ENCODE measurements at regions not wholly inside any gene's neighbourhood (a gene's known extent, or its start where the extent isn't known, plus 50 kb on each side); places are given as distances from the start of the nearest gene placed in this dataset.
"Not testable (repeated sequence)": the region's sequence is repeated elsewhere in the genome, so short reads cannot be mapped to it uniquely, and the experiment has no call there.

DNA sequence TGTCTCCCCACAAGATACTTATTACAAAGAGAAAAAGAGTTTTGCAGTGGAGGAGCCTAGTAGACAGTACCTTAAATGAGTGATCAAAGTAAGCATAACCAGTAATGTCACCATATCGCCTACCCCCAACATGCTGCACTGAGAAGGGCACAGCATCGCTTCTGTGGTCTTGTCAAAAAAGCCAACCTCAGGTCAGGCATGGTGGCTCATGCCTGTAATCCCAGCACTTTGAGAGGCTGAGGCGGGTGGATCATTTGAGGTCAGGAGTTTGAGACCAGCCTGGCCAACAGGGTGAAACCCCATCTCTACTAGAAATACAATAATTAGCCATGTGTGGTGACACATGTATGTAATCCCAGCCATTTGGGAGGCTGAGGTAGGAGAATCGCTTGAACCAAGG lies 135.8 kb upstream of the PRICKLE2 start:
- intact Hi-C loops (cut with DNase I); ATAC-seq; DNase-seq (ENCODE audit: low spot score): not testable (repeated sequence)

DNA sequence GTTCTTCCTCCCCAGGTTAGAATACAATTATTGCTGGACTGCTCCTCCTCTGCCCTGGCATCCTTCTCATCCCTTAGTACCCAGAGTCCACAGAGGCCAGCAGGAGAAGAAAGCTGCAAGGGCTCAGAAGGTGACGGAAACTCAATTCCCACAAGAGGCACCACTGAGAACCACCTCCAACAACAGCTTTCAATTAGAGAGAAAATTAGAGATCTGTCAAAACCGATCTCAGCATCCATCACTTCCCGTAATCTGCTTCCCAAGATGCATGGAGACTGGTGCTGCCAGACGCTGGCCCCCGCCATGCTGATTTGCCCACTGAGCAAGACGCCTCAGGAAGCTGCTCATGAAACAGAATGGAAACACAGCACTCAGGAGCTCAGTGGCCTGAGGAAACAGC lies 135.0 kb upstream of the PRICKLE2 start:
- DNase-seq (ENCODE audit: low spot score) (no peak), ATAC-seq (no peak)
- intact Hi-C loops (cut with DNase I): no loop called here

DNA sequence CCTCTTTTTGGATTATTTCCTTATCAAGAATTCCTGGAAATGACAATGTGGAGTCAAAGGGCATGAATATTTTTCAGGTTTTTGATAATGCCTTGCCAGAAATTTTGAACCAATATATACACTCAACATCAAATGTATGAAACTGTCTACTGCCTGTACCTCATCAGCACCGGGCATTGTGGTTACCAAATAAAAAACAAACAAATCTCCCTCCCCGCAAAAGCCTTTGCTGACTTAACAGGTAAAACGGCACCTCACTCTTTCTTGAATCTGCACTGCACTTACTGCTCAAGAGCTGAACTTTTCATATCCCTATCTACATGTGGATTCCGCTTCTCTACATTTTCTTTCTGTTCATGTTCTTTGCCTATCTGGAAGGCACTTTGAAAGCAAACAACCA lies 134.5 kb upstream of the PRICKLE2 start:
- intact Hi-C loops (cut with DNase I): no loop called here
- DNase-seq (ENCODE audit: low spot score) (no peak), ATAC-seq (no peak)

DNA sequence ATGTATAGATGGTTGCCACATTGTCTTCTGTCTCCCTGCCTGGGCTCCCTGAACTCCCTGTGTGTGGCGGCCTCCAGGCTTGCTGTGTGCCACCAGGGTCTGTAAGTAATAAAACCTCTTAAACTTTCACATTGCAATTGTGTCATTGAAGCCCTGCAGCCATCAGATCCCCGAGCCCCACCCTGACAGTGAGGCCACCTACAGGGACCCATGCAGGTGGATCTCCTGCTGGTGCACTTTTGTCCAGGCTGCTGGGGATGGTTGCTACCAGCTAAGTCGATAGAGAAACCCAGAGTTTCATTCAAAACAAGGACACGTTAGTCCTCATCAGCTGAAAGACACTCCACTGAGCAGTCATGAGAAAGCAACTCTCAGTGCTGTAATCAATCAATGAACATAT lies 133.6 kb upstream of the PRICKLE2 start:
- no peak for DNase-seq (ENCODE audit: low spot score)
- intact Hi-C loops (cut with DNase I): no loop called here
- no peak for ATAC-seq

DNA sequence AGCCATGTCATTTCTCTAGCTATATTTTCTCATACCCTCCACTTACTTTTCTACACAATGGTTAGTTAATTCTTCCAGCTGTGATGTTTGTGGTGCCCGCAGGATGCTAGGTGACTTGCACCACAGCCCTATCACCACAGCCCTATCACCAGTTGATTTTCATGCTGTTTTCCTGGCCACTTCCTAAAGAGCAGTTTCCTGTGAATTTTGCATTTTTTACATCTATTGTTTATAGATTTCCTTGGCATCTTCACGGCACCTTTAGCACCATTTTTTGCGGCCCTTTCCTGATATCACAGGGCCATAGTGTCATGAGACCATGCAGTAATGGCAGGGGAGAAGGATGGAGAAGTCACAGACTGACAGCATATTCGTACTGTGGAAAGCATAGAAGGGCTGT lies 132.9 kb upstream of the PRICKLE2 start:
- intact Hi-C loops (cut with DNase I): no loop called here
- no peak for DNase-seq (ENCODE audit: low spot score)
- no peak for ATAC-seq

DNA sequence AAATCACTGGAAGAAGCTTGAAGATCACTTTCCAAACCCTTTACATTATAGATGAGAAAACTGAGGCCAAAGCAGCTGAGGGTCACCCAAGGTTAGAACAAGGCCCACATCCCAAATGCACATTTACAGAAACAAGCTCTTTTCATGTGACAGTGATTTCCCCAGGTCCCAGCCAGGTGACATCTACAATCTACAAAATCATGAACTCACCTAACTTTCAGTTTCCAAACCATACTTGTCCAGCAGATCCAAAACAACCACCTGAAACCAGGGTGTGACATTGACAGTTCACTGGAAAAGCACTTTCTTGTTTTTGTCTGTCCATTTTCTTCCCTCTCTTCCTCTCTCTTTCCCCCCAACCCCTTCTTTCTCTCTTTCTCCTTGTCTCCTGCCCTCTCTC lies 132.2 kb upstream of the PRICKLE2 start:
- intact Hi-C loops (cut with DNase I): no loop called here
- DNase-seq (ENCODE audit: low spot score): no peak
- ATAC-seq: no peak

DNA sequence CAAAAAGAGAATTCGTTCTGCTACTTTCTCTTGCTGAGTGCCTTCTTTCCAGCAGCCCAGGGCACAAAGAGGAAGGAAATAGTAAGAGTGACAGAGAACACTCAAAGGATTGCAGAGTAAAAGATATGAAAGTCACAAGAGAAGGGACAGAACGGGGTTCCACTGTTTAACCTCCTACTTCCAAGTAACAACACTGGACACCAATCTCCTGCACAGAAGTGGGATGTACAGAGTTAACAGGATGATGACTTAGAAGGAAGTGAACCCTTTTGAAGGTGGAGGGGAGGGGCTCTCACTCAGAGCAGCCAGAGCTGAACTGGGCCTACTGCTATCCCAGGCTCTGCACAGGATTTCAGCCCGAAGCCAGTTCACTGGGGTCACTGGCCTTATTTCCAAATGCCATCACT lies 130.1 kb upstream of the PRICKLE2 start:
- intact Hi-C loops (cut with DNase I): no loop called here
- DNase-seq (ENCODE audit: low spot score) (no peak), ATAC-seq (peak; percentile 55)

DNA sequence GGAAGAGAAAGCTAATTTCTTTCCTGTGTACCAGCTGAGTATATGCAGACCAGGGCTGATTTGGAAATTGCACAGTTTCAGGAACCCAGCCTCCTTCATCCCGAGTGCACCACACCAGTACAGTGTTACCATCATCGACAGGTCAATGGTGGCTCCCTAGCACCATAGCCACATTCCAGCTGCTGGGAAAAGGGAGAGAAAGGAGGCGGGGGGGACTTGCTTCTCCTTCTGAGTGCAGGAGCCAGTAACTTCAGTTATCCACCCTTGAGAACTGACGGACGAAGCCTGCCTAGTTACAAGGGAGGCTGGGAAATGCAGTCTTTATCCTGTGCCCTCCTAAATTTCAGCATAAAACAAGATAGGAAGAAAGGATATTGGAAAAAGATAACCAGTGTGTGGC lies 129.7 kb upstream of the PRICKLE2 start:
- no peak for ATAC-seq
- intact Hi-C loops (cut with DNase I): no loop called here
- no peak for DNase-seq (ENCODE audit: low spot score)

DNA sequence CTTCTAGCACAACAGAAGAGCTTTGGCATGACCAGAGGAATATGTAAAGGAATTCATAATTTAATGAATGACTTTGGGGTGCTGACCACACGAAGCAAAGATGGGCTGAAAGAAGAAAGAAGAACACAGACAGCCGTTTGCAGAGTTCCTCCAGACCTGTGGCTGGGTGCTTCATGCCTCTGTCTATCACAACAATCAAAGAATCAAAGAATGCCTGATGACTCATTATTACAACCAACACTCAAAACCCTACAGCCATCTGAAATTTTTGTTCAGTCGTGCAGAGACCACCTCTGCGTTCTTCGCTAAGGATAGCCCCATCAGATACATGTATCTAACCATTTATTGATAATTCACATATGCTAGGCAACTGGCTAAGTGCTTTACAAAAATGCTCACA lies 129.0 kb upstream of the PRICKLE2 start:
- DNase-seq (ENCODE audit: low spot score): no peak
- intact Hi-C loops (cut with DNase I): no loop called here
- no peak for ATAC-seq

DNA sequence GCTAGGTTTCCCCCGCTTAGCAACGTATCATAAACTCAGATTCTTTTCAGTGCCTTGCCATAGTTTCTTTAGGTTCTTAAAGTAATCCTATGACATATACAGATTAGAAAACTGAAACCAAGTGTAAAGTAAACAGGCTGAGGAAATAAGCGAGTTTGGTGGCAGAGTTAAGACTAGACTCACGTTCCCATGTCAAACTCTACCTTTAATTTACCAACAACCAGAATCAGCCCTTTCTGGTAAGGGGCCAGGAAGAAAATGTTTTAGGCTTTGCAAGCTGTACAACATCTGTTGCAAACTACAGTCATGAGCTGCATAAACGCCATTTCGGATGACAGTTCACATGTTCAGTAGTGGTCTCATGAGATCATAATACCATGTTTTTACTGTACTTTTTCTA lies 128.0 kb upstream of the PRICKLE2 start:
- intact Hi-C loops (cut with DNase I): no loop called here
- no peak for DNase-seq (ENCODE audit: low spot score)
- no peak for ATAC-seq

DNA sequence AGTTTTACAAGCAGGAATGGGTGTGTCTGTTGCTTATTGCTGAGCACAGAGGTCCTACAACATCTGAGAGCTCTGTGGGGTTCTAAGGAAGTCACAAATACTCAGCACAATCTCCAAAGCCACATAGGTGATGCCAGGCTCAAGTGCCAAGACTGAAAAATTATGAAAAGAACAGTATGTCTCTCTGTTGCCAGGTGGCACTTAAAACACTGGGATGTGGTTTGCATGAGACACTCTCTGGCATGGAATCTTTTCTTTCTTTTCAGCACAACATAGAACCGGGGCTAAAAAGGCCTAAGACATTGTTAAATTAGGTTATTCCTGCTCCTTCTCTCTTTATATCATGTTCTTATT lies 127.3 kb upstream of the PRICKLE2 start:
- ATAC-seq: no peak
- no peak for DNase-seq (ENCODE audit: low spot score)
- intact Hi-C loops (cut with DNase I): no loop called here

DNA sequence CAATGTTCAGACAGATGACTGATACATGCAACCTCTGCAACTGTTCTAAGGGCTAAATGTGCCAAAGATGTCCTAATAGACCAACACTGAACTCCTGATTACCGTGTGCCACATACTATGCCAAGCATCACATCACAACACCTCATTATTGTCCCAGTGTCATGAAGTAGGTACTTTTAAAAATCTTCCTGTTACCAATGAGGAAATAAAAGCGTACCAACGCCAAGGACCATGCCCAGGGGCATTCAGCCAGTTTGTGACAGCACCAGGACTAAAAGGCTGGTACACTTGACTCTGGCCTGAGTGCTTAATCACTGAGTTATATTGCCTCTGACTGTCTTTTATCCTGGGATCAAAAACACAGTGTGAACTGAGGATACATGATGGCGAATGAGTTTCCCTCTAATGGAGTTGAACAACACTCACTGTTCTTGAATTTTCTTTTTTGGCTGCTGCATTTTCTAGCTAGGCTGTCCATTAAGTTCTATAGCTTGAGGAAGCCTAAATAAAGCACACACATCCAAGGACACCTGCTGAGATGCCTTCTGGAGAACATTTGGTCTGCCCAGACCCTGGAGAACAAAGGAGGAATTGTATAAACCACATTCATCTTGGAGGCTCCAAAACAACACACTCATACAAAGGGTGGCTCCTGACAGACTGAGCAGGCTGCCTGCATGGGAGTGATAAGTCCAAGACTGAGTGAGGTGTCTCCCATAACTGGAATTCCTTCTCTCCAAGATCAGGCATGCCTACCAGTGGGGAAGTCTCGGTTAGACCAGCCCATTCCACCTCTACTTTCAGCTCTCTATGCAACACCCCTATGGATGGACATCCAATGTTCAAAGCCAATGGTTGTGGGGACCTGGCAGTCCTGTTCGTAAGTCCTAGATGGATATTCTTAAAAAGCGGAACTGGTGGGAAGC lies 126.7 kb upstream of the PRICKLE2 start:
- intact Hi-C loops (cut with DNase I): no loop called here
- no peak for DNase-seq (ENCODE audit: low spot score)
- ATAC-seq: peak; percentile 25

DNA sequence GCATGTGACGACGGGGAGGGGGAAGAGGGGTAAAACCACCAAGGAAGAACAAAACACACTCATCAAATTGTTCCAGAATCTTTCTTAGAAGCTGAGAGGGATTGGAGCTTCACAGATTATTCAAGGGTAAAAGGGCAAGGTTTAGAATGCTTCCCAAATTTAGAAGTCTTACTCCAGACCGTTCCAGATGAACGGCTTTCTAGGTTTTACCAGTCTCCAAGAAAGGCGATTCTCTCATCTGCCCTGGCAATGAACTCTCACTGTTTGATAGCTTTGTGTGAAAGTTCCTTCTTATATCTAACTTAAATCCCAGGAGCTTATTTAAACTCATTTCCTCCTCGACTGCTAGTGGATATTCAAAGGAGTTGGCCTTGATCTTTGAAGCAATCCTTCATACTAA lies 124.3 kb upstream of the PRICKLE2 start:
- ATAC-seq: no peak
- intact Hi-C loops (cut with DNase I): no loop called here

DNA sequence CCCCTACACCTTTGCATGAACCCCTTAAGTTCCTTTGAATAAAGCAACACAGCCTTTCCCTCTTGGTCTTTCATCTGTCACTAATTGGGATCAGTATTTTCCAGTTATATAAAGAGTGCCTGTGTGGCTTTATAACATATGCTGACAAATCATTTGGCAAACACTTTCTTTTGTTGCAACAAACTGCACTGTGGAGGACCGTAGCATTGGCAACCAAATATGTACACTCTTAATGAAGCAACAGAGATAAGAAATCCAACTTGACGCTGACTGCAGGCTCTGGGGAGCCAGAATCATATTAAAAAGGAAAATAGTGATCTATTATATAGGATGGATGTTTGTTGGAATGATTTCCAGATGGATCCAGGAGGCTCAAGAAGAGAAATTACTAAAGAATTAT lies 120.1 kb upstream of the PRICKLE2 start:
- DNase-seq (ENCODE audit: low spot score) (no peak), ATAC-seq (peak; percentile 84)
- intact Hi-C loops (cut with DNase I): no loop called here

More for the DNA sequence above, 124.3 kb upstream of the PRICKLE2 start:
- no peak for DNase-seq (ENCODE audit: low spot score)

DNA sequence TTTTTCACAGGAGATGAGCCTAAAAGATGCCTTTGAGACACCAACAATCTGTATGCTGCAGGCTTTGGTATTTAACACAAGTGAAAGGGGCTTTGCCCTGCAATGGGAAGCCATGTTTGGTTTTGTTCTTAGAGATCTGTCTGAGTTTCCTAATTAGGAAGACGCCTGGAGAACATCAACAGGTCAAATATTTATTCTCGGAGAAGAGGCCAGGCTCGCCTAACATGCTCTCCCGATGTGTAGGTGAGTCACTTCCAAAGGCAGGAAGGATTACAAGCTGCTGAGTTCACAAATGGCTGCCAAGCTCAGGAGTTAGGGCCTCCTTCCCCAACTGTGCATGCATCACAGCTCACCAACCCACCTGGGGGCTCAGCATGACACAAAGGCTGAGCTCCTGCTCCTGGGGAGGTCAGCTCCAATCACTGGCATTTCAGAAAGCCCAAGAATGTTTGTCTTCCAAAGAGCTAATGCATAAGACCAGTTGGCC lies 119.5 kb upstream of the PRICKLE2 start:
- no peak for ATAC-seq
- intact Hi-C loops (cut with DNase I): no loop called here
- DNase-seq (ENCODE audit: low spot score): no peak

DNA sequence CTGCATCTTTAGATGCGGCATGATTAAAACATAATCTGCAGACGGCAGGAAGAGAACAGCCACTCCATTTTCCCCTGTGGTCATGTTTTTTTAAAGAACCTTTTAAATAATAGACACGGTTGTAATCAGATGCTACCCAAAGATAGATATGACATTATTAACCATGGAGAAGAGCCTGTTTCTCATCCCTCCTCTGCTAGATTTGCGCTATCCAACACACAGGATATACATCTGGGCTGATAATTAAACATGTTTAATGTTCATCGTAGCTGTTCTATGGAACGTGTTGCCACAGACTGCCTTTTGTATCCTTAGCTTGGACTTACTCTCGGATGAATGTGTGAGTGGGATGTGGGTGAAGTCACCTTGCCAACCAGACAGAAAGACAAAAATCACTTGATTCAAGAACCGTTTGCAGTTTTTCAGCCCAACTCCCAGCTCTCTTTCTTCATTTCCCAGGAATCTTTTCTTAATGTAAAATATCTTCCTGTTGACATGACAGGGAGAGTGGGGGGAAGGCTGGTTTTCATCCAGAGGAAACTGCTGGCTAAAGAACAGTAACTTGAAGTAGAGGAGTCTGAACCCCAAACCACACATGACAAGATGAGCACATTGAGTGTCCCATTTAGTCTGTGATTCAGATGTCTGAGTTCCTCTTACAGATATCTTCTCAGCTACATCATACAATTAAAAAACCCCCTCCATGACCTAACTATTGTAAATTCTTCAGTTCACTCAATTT lies 118.6 kb upstream of the PRICKLE2 start:
- ATAC-seq (no peak), DNase-seq (ENCODE audit: low spot score) (no peak)
- intact Hi-C loops (cut with DNase I): no loop called here

DNA sequence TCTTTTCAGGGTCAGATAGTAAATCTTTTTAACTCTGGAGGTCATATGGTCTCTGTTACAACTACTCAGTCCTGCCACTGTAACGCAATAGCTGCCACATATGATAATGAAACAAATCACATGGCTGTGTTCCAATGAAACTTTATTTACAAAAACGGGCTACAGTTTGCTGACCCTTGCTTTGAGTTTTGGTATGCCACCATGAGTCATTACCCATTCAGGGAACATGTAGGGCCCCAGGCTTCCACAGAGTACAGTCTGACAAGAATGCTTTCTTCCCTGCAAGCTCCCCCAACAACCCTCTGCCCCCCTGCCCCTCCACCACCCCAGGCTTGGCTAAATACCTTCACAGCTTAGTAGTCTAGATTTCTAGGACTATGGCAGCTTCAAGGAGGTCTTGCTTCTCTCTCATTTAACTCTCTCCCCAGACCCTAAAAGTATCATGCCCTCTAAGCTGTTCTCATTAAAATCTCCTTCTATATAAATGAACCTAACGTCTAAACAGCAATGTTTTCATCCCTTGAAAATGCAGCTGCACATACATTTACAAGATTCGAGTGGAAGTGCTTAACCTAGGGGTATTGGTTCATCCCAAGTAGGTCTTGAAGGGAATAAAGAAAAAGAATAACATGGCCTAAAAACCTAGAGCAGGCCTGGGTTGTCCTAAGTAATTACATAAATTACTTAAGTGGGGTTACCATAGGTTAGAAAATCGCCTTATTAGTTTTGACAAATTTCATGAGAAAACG lies 117.8 kb upstream of the PRICKLE2 start:
- intact Hi-C loops (cut with DNase I): no loop called here
- DNase-seq (ENCODE audit: low spot score) (no peak), ATAC-seq (no peak)

DNA sequence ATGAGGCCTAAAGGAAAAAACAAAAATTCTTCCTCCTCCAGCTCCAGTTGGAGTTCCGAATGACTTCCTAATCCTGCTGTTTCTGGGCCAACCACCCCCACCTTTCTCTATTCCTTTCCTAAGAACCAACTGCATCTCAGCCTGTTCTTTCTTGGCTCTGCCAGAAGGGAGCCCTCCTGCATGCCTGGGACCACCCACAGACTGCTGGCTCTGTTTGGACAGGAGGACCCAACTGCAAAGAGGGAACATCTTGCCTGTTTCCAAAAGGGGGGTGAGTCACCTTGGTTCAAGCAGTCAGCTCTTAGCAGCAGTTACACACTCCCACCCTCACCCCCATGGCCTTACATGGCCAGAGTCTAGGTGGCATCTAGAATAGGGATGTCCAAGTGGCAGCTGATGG lies 116.0 kb upstream of the PRICKLE2 start:
- intact Hi-C loops (cut with DNase I): no loop called here
- DNase-seq (ENCODE audit: low spot score): no peak
- no peak for ATAC-seq

DNA sequence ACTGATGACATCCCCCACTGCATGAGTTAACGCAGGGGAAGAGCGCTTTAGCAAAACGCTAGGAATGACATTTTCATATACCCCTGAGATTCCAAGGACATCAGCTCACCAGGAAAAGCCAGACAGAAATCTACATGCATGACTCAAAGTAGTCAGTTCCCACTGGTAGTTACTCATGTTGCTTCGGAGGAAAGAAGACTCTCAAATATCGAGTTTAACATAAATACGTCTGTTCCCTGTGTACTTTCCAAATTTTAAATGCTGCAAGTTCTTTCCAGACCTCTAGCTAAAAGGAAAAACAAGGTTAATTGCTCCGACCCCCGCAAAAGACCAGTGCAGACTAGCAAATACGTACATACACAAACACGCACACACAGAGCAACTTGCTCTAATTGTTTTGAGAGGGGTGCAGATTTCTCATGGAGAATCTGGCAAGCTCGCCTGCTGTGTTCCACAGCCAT lies 115.4 kb upstream of the PRICKLE2 start:
- intact Hi-C loops (cut with DNase I): no loop called here
- DNase-seq (ENCODE audit: low spot score) (no peak), ATAC-seq (no peak)

DNA sequence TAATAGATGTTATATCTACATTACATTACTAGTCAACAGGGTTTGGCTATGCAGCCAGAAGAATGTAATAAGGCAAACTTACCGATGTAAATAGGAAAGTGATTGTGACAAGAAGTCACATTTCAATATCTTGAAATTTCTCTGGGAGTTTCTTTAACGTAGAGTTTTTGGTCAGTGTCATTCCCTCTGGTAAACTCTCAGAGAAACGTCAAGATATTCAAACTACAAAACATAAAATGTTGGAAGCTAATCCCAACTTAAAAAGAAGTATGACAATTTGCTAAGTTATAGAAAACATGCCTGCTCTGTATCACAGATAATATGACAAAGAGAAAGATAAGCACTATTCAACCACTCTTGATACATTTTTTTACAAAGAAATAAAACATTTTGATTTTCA lies 111.2 kb upstream of the PRICKLE2 start:
- intact Hi-C loops (cut with DNase I): no loop called here
- no peak for DNase-seq (ENCODE audit: low spot score)
- ATAC-seq: no peak

All from sciatic nerve (tissue), 2 donors.